HCT116 (cell line): ENCODE measurements at regions not wholly inside any gene's neighbourhood (a gene's known extent, or its start where the extent isn't known, plus 50 kb on each side); places are given as distances from the start of the nearest gene placed in this dataset.

Experiments used
- ATAC-seq: fragments of 200-7000 bp; cut with Tn5 transposase; 2 replicates; pipeline ENCODE4 v1.9.1; 2020; ENCODE audit warnings: mild to moderate bottlenecking, moderate library complexity
- BruUV-seq: library from RNA; stranded (reverse); fragments of 400-500 nt; replicated peaks from 2 replicates; lab custom pipeline; 2021; lab: Mats Ljungman, UMichigan
- CTCF ChIA-PET: fragments of 300-600 bp; sonication (Branson Sonifier 250); formaldehyde crosslinking; loops from one replicate; lab custom pipeline; 2021; ENCODE audit warnings: antibody characterized with exemption; lab: Charles Lee
- POLR2A ChIA-PET: fragments of 300-600, 350-600 bp; sonication (Branson Sonifier 250); formaldehyde crosslinking; loops from one replicate; lab custom pipeline; 2021; ENCODE audit warnings: antibody characterized with exemption; lab: Charles Lee
- RAD21 ChIA-PET, 2 experiments: fragments of 300-600 bp; sonication (Branson Sonifier 250); formaldehyde crosslinking; loops; one replicate each; lab custom pipeline; 2023; ENCODE audit warnings: low total read pairs in 2 of 2; ENCODE audit not compliant: uncharacterized antibody in 2 of 2, unreplicated experiment in 2 of 2, low non-redundant PET in 1 of 2; lab: Charles Lee
- DNase-seq: peaks from one replicate; pipeline ENCODE4 v3.0.0-alpha.2; 2010; ENCODE audit warnings: low read depth, low spot score
- H2AFZ ChIP-seq: fragments of 200-600 bp; shearing (Covaris generic), sonication (generic); 2 replicates; pipeline ENCODE4 v1.6.1; 2017; ENCODE audit warnings: low read depth, mixed run types, mixed read lengths, antibody characterized with exemption, low read length; ENCODE audit not compliant: poor library complexity, severe bottlenecking
- H3K27ac ChIP-seq: 2 replicates; pipeline ENCODE4 v1.5.1; 2012; ENCODE audit warnings: low read depth, low read length
- H3K27me3 ChIP-seq: fragments of 200-600 bp; sonication (generic); 2 replicates; pipeline ENCODE4 v1.6.1; 2016; ENCODE audit warnings: mixed run types, low read length, mixed read lengths; ENCODE audit not compliant: insufficient read depth
- H3K36me3 ChIP-seq, 2 experiments: fragments of 200-500 bp in 1 of 2; fragments of 200-600 bp in 1 of 2; sonication (Bioruptor generic) in 1 of 2; sonication (generic) in 1 of 2; 2 replicates each; pipeline versions ENCODE4 v1.5.1 to v1.6.1; 2014 to 2016; ENCODE audit warnings: low read length in 2 of 2, inconsistent platforms in 1 of 2, mixed read lengths in 1 of 2, mixed run types in 1 of 2; ENCODE audit not compliant: insufficient read depth in 2 of 2, control insufficient read depth in 1 of 2
- H3K4me1 ChIP-seq, 2 experiments: fragments of 200-600 bp in 1 of 2; sonication (generic) in 1 of 2; 2 replicates each; pipeline versions ENCODE4 v1.5.1 to v1.6.1; 2012 to 2017; ENCODE audit warnings: low read length in 2 of 2, inconsistent platforms in 1 of 2, mild to moderate bottlenecking in 1 of 2, mixed read lengths in 1 of 2, mixed run types in 1 of 2, moderate library complexity in 1 of 2; ENCODE audit not compliant: insufficient read depth in 2 of 2, control insufficient read depth in 1 of 2
- H3K4me2 ChIP-seq: fragments of 200-600 bp; sonication (generic); 2 replicates; pipeline ENCODE4 v1.6.1; 2017; ENCODE audit warnings: mixed run types, low read length, mixed read lengths
- H3K4me3 ChIP-seq, 2 experiments: fragments of 200-600 bp in 1 of 2; sonication (generic) in 1 of 2; replicated peaks in 1 of 2; 2 replicates each; pipeline ENCODE4 v1.5.1; 2011 to 2016; ENCODE audit warnings: low read length in 2 of 2, control low read depth in 1 of 2, low read depth in 1 of 2, mild to moderate bottlenecking in 1 of 2, mixed read lengths in 1 of 2, mixed run types in 1 of 2
- H3K79me2 ChIP-seq: fragments of 200-600 bp; sonication (generic); 2 replicates; pipeline ENCODE4 v1.6.1; 2017; ENCODE audit warnings: mild to moderate bottlenecking, mixed run types, low read length, moderate library complexity, mixed read lengths; ENCODE audit not compliant: insufficient read depth
- H3K9ac ChIP-seq: fragments of 200-600 bp; sonication (generic); 2 replicates; pipeline ENCODE4 v1.6.1; 2016; ENCODE audit warnings: low read length, mixed read lengths
- H3K9me2 ChIP-seq: fragments of 200-600 bp; sonication (generic), shearing (Covaris generic); 2 replicates; pipeline ENCODE4 v1.6.1; 2017; ENCODE audit warnings: mixed run types, mild to moderate bottlenecking, moderate library complexity; ENCODE audit not compliant: insufficient read depth
- H3K9me3 ChIP-seq, 2 experiments: fragments of 200-500 bp in 1 of 2; fragments of 200-600 bp in 1 of 2; sonication (Bioruptor generic) in 1 of 2; sonication (generic) in 1 of 2; 2 replicates each; pipeline ENCODE4 v1.6.1; 2014 to 2017; ENCODE audit warnings: low read length in 2 of 2, mixed read lengths in 2 of 2, inconsistent platforms in 1 of 2, low read depth in 1 of 2, mild to moderate bottlenecking in 1 of 2, mixed run types in 1 of 2, moderate library complexity in 1 of 2; ENCODE audit not compliant: control insufficient read depth in 1 of 2, insufficient read depth in 1 of 2
- H4K20me1 ChIP-seq: fragments of 200-600 bp; sonication (generic), shearing (Covaris generic); 2 replicates; pipeline ENCODE4 v1.6.1; 2017; ENCODE audit warnings: mixed run types, mild to moderate bottlenecking, moderate library complexity; ENCODE audit not compliant: insufficient read depth
- CBX3 ChIP-seq: IDR thresholded peaks from 2 replicates; pipeline ENCODE4 v1.6.1; 2012; ENCODE audit warnings: low read depth
- CEBPB ChIP-seq: IDR thresholded peaks from 2 replicates; pipeline ENCODE4 v1.6.1; 2012; ENCODE audit warnings: low read depth
- FOSL1 ChIP-seq: IDR thresholded peaks from 2 replicates; pipeline ENCODE4 v1.6.1; 2012; ENCODE audit warnings: low read depth
- JUND ChIP-seq: IDR thresholded peaks from 2 replicates; pipeline ENCODE4 v1.6.1; 2012
- POLR2AphosphoS5 ChIP-seq: IDR thresholded peaks from 2 replicates; pipeline ENCODE4 v1.6.1; 2011; ENCODE audit warnings: mild to moderate bottlenecking, low read depth, low read length, moderate library complexity
- SP1 ChIP-seq: IDR thresholded peaks from 2 replicates; pipeline ENCODE4 v1.6.1; 2012; ENCODE audit warnings: low read depth
- SRF ChIP-seq: IDR thresholded peaks from 2 replicates; pipeline ENCODE4 v1.6.1; 2012; ENCODE audit warnings: low read depth
- TCF7L2 ChIP-seq: IDR thresholded peaks from 2 replicates; pipeline ENCODE4 v1.7.0; 2011; ENCODE audit warnings: borderline replicate concordance, inconsistent platforms; ENCODE audit not compliant: insufficient read depth, insufficient read length; ENCODE audit errors: extremely low read depth
- intact Hi-C: fragments of 100-400 bp; cut with micrococcal nuclease; formaldehyde crosslinking; loops from 2 replicates; pipeline ENCODE4 v1.10.0; 2022
- TF ChIP-seq, protein P1 (sequence below): IDR thresholded peaks from 2 replicates; pipeline ENCODE4 v1.6.1; 2012
- TF ChIP-seq, protein P2 (sequence below): IDR thresholded peaks from 2 replicates; pipeline ENCODE4 v1.6.1; 2012; ENCODE audit warnings: low read depth

DNA sequence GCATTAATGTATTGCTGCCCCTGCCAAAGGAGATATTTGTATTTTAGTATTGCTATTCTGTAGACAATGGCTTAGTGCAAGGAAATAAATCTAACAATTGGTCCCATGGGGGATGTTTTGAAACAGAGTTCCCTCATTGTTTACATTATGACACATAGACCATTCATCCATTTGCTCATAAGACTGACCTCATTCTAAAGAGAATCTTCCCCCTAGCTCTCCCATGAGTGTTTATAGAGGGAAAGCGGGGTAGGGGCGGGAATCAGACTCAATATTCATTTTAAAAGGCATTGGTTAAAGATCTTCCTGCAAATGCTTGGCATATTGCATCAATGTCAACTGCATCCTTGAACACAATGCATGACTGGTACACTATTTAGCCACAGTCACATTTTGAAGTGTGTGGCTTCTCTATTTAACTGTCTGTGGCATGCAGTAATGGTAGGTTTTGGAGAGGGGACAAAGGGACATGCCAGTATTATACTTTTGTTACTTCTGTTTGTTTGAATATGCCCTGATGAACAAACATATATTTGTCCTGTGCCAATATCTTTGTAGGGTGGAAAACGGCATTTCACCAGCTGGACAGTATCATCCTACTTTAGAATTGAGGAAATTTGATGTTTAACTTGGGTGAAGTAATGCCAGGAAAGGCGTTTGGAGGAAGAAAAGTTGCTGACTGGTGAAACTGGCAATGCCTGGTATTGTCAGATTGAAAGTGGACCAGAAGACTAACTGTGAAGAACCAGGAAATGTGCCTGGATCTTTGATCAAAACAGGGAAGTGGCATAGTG lies 84.1 kb upstream of the MEGF10 start:
- Histone ChIP-seq H3K4me2 (peak overlapping the region; percentile 17; the same call in 1 of the 2 replicates), H3K9ac (no peak overlapping the region)

More for the DNA sequence above, 84.1 kb upstream of the MEGF10 start:
- TF ChIP-seq, protein P1, sequence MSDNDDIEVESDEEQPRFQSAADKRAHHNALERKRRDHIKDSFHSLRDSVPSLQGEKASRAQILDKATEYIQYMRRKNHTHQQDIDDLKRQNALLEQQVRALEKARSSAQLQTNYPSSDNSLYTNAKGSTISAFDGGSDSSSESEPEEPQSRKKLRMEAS = 0 out of 2 replicates have a peak, but pooled peaks have one; percentile 14
- TF ChIP-seq SRF = peak; percentile 46; the same call in 1 of the 2 replicates
- no peak for TF ChIP-seq TCF7L2
- peak; percentile 85 for TF ChIP-seq FOSL1
- no peak for TF ChIP-seq POLR2AphosphoS5
- TF ChIP-seq JUND = peak; percentile 69
- TF ChIP-seq, protein P2, sequence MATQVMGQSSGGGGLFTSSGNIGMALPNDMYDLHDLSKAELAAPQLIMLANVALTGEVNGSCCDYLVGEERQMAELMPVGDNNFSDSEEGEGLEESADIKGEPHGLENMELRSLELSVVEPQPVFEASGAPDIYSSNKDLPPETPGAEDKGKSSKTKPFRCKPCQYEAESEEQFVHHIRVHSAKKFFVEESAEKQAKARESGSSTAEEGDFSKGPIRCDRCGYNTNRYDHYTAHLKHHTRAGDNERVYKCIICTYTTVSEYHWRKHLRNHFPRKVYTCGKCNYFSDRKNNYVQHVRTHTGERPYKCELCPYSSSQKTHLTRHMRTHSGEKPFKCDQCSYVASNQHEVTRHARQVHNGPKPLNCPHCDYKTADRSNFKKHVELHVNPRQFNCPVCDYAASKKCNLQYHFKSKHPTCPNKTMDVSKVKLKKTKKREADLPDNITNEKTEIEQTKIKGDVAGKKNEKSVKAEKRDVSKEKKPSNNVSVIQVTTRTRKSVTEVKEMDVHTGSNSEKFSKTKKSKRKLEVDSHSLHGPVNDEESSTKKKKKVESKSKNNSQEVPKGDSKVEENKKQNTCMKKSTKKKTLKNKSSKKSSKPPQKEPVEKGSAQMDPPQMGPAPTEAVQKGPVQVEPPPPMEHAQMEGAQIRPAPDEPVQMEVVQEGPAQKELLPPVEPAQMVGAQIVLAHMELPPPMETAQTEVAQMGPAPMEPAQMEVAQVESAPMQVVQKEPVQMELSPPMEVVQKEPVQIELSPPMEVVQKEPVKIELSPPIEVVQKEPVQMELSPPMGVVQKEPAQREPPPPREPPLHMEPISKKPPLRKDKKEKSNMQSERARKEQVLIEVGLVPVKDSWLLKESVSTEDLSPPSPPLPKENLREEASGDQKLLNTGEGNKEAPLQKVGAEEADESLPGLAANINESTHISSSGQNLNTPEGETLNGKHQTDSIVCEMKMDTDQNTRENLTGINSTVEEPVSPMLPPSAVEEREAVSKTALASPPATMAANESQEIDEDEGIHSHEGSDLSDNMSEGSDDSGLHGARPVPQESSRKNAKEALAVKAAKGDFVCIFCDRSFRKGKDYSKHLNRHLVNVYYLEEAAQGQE = no peak
- 0 out of 2 replicates have a peak, but pooled peaks have one; percentile 27 for TF ChIP-seq CBX3
- peak; percentile 77 for TF ChIP-seq CEBPB
- TF ChIP-seq SP1 = peak; percentile 43
- ChIA-PET CTCF (no interaction called here), POLR2A (no interaction called here), RAD21 (no interaction called here)
- peaks cover 7 to 9% of the 10 kb centered on the region in 2 experiments; a peak in 3 of 4 replicates for H3K4me1 ChIP-seq
- no peaks in the 10 kb centered on the region for H3K27me3 ChIP-seq
- H3K9me2 ChIP-seq = no peaks in the 10 kb centered on the region
- H3K36me3 ChIP-seq = no peaks in the 10 kb centered on the region
- H2AFZ ChIP-seq = no peak overlapping the region
- intact Hi-C loops = no loop called here
- peak; percentile 75 for ATAC-seq
- no peak overlapping the region for H3K4me3 ChIP-seq
- H3K9me3 ChIP-seq = no peaks in the 10 kb centered on the region
- H3K79me2 ChIP-seq = no peaks in the 10 kb centered on the region
- peak; percentile 26 for DNase-seq
- no peak overlapping the region for H3K27ac ChIP-seq
- no TSS peak for BruUV-seq
- H4K20me1 ChIP-seq = no peaks in the 10 kb centered on the region
